ENCODE measurements at regions not wholly inside any gene's neighbourhood (a gene's known extent, or its start where the extent isn't known, plus 50 kb on each side); places are given as distances from the start of the nearest gene placed in this dataset.
"Not testable (repeated sequence)": the region's sequence is repeated elsewhere in the genome, so short reads cannot be mapped to it uniquely, and the experiment has no call there.

DNA sequence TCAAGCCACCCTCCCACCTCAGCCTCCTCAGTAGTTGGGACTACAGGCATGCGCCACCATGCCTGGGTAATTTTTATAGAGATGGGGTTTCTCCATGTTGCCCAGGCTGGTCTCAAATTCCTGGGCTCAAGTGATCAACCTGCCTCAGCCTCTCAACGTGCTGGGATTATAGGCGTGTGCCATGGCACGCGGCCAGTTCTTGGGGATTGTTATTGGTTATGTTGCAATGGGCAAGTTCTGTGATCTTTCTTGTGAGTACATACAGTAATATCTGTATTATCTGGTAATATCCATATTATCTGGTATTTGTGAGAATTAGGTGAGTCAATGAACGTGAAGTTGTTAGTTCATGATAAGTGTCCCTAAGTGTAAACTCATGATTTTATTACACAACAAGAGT lies 90.3 kb upstream of the TBL1X start:
- H3K9me3 Mint-ChIP-seq = peaks cover 0 to 4% of the 10 kb centered on the region in 2 donors
- H3K27ac Mint-ChIP-seq = no peak overlapping the region
- no peak for ATAC-seq (replicated peaks)
- peaks cover 2 to 8% of the 10 kb centered on the region in 2 donors for H3K4me1 Mint-ChIP-seq
- no peak overlapping the region for H3K4me3 Mint-ChIP-seq
- H3K27me3 Mint-ChIP-seq = peaks cover 12 to 14% of the 10 kb centered on the region in 2 donors
- no peak for DNase-seq
- no peaks in the 10 kb centered on the region for H3K36me3 Mint-ChIP-seq

DNA sequence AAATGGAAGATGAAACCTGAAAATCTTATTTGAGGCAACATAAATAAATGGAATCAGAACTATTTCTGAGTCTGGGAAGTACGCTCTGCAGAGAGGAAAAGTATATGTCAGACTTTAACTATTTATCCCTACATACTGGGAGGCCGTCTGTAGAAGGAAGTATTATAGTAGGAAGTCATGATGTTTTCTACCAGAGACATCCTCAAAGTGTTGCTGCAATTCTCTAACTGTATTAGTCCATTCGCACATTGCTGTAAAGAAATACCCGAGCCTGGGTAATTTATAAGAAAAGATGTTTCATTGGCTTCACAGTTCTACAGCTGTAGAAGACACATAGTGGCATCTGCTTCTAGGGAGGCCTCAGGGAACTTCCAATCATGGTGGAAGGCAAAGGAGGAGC lies 88.7 kb upstream of the TBL1X start:
- Mint-ChIP-seq H3K27me3 (peaks cover 14 to 15% of the 10 kb centered on the region in 2 donors), H3K36me3 (no peaks in the 10 kb centered on the region), H3K27ac (no peak overlapping the region), H3K9me3 (peaks cover 0 to 4% of the 10 kb centered on the region in 2 donors), H3K4me3 (no peak overlapping the region), H3K4me1 (no peaks in the 10 kb centered on the region)
- DNase-seq (no peak), ATAC-seq (replicated peaks) (no peak)

DNA sequence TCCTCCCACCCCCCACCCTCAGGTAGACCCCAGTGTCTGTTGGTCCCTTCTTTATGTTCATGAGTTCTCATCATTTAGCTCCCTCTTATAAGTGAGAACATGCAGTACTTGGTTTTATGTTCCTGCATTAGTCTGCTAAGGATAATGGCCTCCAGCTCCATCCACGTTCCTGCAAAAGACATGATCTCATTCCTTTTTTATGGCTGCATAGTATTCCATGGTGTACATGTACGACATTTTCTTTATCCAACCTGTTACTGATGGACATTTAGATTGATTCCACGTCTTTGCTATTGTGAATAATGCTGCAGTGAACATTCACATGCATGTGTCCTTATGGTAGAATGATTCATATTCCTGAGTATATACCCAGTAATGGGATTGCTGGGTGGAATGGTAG lies 87.6 kb upstream of the TBL1X start:
- H3K4me1 Mint-ChIP-seq; ATAC-seq (replicated peaks); H3K36me3 Mint-ChIP-seq; H3K27ac Mint-ChIP-seq; DNase-seq; H3K9me3 Mint-ChIP-seq; H3K4me3 Mint-ChIP-seq: not testable (repeated sequence)
- peaks cover 14 to 17% of the 10 kb centered on the region in 2 donors for H3K27me3 Mint-ChIP-seq

DNA sequence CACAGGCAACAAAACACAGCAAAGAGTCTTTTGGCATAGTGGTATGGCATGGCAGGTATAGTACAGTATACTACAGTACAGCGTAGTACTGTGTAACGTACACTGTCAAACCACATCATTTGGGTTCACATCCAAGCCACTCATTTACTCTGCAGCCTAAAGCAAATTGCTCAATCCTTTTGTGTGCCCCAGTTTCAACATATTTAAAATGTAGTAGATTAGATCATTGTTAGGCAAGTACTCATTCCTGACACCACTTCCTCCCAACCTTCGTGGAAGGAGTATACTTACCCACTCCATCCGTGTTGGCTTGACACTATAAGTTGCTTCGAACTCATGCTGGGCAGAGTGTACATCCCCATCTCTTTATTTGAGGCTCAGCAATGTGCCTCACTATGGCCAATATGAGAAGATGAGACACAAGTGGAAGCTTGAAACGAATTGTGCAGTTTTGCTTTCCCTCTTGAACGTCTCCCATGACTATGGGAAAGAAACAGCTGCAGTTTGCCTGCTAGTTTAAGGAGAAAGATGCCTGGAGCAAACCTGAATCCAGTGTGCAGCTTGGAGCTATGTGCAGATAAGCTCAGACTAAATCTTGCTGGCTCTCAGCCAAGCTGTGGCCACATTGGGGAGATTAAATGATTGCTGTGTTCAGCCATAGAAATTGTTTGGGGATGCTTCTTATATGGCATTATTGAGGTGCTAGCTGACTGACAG lies 85.7 kb upstream of the TBL1X start:
- no peak for DNase-seq
- H3K27ac Mint-ChIP-seq = no peak overlapping the region
- H3K4me3 Mint-ChIP-seq = no peak overlapping the region
- H3K9me3 Mint-ChIP-seq = peaks cover 0 to 4% of the 10 kb centered on the region in 2 donors
- peaks cover 9 to 12% of the 10 kb centered on the region in 2 donors for H3K27me3 Mint-ChIP-seq
- no peaks in the 10 kb centered on the region for H3K36me3 Mint-ChIP-seq
- no peak for ATAC-seq (replicated peaks)
- H3K4me1 Mint-ChIP-seq = peaks cover 0 to 4% of the 10 kb centered on the region in 2 donors

DNA sequence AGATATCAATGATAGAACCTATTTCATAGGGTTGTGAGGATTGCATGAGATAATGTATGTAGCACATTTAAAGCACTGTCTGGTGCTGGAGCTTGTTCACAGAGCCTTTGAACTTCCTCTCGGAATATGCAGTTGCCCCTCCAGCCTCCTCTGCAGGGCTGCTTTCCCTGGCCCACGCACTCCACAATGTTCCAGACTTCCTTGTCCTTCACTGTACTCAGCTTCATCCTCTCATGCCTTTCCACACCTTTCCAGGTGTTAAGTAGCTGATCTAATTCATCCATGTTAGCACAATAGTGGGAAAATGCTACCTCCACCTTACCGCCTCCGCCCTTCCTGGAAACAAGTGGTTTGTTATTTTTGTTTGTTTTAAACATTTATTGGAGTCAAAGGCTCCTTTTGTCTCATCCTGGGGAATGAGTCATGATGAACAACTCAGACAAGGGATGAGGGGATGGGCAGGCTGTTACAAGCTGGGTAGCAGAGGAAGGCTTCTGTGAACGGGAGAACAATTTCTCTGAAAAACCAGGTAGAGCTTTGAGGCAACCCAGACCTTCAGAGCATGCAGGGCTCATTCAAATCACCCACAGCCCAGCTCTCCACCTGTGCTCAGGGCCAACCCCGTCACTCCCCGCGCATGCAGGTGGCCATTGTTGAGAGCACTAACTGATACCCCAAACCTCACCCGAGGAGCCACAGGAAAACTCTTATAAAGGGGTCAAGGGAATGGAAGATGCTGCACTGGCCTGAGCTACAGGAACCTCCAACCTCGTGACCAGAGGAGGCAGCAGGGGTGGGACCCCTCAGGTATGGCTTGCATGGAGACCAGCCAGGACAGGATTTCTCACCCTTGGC lies 84.9 kb upstream of the TBL1X start:
- H3K9me3 Mint-ChIP-seq = peaks cover 0 to 4% of the 10 kb centered on the region in 2 donors
- H3K4me1 Mint-ChIP-seq = peaks cover 0 to 4% of the 10 kb centered on the region in 2 donors
- no peak overlapping the region for H3K27ac Mint-ChIP-seq
- no peak for ATAC-seq (replicated peaks)
- no peak for DNase-seq
- H3K4me3 Mint-ChIP-seq = no peak overlapping the region
- no peaks in the 10 kb centered on the region for H3K36me3 Mint-ChIP-seq
- H3K27me3 Mint-ChIP-seq = peaks cover 9 to 12% of the 10 kb centered on the region in 2 donors

DNA sequence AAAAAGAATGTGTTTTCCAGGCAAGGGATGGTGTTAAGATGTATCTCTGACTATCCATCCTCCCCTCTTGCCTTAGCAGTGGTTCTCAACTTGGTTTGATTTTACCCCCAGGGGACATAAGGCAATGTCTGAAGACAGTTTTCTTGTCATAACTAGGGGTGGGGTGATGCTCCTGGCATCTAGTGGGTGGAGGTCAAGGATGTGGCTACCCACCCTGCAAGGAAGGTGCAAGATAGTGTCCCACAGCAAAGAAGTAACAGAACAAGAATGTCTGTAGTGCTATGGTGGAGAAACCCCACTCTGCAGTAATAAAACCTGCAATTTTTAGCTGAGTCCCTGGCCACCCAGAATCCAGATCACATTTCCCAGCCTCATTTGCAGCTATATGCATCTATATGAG lies 81.2 kb upstream of the TBL1X start:
- H3K27me3 Mint-ChIP-seq = peaks cover 9 to 10% of the 10 kb centered on the region in 2 donors
- no peak overlapping the region for H3K4me3 Mint-ChIP-seq
- H3K27ac Mint-ChIP-seq = no peak overlapping the region
- no peak for DNase-seq
- peaks cover 0 to 4% of the 10 kb centered on the region in 2 donors for H3K4me1 Mint-ChIP-seq
- H3K9me3 Mint-ChIP-seq = peaks cover 0 to 2% of the 10 kb centered on the region in 2 donors
- no peak for ATAC-seq (replicated peaks)
- no peaks in the 10 kb centered on the region for H3K36me3 Mint-ChIP-seq

DNA sequence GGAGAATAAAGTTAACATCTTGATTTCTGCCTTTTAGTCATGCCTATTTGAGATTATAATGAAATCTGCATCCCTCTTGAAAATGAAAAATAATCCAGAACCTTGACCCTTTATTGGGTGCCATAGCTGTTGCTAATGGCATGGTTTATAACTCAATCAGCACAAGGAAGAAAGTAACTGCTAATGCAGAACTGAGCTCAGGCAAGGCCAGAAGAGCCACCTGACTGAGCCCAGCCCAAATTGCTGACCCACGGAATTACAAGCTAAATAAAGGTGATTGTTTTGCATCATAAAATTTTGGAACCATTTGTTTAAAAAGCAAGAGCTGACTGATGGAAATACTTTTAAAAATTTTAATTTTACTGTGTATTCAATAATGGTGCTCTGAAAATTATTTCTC lies 76.4 kb upstream of the TBL1X start:
- H3K9me3 Mint-ChIP-seq = no peaks in the 10 kb centered on the region
- no peak overlapping the region for H3K4me3 Mint-ChIP-seq
- DNase-seq = no peak
- no peak overlapping the region for H3K27ac Mint-ChIP-seq
- ATAC-seq (replicated peaks) = no peak
- H3K27me3 Mint-ChIP-seq = no peaks in the 10 kb centered on the region
- H3K4me1 Mint-ChIP-seq = no peaks in the 10 kb centered on the region
- H3K36me3 Mint-ChIP-seq = no peaks in the 10 kb centered on the region

DNA sequence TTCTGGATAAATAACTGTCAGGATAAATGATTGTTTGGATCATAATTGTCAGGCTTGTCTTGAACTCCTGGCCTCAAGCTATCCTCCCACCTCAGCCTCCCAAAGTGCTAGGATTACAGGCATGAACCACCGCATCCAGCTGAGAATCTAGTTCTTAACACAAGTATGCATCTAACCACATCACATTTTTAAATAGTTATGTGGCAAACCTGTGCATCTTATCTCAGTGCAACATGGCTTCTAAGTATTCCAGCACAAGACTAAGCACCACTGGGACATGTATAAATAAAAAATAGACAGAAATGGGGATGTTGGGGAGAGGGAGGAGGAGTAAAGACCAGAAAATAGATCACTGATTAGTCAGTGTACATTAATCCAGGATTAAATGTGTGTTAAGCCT lies 74.7 kb upstream of the TBL1X start:
- H3K36me3 Mint-ChIP-seq = no peaks in the 10 kb centered on the region
- DNase-seq = no peak
- no peaks in the 10 kb centered on the region for H3K27me3 Mint-ChIP-seq
- ATAC-seq (replicated peaks) = no peak
- no peak overlapping the region for H3K4me3 Mint-ChIP-seq
- H3K9me3 Mint-ChIP-seq = no peaks in the 10 kb centered on the region
- no peaks in the 10 kb centered on the region for H3K4me1 Mint-ChIP-seq
- no peak overlapping the region for H3K27ac Mint-ChIP-seq

DNA sequence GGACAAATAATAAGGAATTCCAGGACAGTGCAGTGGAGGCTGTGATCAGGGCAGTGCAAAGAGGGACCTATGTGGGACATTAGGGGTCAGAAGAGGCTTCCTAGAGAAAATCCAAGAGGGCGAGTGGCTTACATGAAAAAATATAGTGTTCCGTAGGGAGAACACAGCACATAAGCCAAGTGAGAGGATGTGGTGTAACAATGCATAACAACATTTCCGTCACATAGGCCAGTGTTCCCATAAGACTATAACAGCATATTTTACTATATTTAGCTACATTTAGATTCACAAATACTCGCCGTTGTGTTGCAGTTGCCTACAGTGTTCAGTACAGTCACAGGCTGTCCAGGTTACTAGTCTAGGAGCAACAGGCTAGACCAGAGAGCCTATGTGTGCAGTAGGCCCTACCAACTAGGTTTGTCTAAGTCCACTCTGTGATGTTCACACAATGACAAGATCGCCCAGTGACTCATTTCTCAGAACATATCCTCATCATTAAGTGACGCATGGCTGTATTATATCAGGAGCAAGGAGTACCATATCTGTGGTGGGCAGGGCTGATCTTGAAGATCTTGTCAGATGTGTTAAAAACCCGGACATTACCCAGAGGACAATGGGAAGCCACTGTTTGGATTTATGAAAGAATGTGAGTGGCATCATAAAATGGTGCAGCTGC lies 74.0 kb upstream of the TBL1X start:
- Mint-ChIP-seq H3K9me3 (no peaks in the 10 kb centered on the region), H3K36me3 (no peaks in the 10 kb centered on the region), H3K27me3 (no peaks in the 10 kb centered on the region), H3K27ac (no peak overlapping the region), H3K4me3 (no peak overlapping the region), H3K4me1 (no peaks in the 10 kb centered on the region)
- DNase-seq (no peak), ATAC-seq (replicated peaks) (no peak)

DNA sequence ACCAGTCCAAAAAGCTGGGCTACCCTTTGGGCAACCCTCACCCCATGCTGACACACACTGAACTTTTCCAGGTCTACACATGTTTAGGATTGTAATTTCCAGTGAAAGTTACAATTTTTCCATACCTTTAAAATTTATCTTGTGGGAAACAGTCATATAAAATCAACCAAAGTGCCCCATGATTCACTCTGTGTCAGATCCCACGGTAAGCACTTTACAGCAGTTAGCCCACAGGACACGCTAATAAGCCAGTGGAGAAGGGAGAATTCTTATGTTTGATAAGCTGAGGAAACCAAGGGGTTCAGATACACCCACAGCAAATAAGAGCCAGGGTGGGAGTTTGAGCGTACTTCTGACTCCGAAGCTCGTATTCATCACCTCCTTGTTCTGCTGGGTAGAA lies 72.4 kb upstream of the TBL1X start:
- H3K4me3 Mint-ChIP-seq = no peak overlapping the region
- ATAC-seq (replicated peaks) = no peak

DNA sequence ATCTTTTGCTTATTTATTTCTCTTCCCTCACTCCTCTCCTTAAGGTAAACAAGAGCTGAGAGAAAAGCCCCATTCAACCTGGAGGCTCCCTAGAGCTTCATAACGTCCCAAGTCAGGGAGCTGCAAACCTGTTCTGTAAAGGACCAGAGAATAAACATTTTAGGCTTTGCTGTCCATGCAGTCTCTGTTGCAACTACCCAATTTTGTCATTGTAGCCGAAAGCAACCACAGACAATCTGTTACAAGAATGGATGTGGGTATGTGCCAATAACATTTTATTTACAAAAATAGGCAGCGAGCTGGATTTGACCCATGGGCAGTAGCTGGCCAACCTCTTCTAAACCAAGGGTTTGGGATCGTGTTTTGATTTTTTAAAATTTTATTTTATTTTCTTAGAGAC lies 71.3 kb upstream of the TBL1X start:
- ATAC-seq (replicated peaks) (no peak), DNase-seq (no peak)
- Mint-ChIP-seq H3K27ac (no peak overlapping the region), H3K27me3 (no peaks in the 10 kb centered on the region), H3K36me3 (no peaks in the 10 kb centered on the region), H3K4me1 (no peaks in the 10 kb centered on the region), H3K4me3 (no peak overlapping the region), H3K9me3 (no peaks in the 10 kb centered on the region)

More for the DNA sequence above, 72.4 kb upstream of the TBL1X start:
- DNase-seq = no peak
- no peaks in the 10 kb centered on the region for H3K9me3 Mint-ChIP-seq
- no peaks in the 10 kb centered on the region for H3K36me3 Mint-ChIP-seq
- H3K4me1 Mint-ChIP-seq = no peaks in the 10 kb centered on the region
- no peaks in the 10 kb centered on the region for H3K27me3 Mint-ChIP-seq
- H3K27ac Mint-ChIP-seq = no peak overlapping the region

DNA sequence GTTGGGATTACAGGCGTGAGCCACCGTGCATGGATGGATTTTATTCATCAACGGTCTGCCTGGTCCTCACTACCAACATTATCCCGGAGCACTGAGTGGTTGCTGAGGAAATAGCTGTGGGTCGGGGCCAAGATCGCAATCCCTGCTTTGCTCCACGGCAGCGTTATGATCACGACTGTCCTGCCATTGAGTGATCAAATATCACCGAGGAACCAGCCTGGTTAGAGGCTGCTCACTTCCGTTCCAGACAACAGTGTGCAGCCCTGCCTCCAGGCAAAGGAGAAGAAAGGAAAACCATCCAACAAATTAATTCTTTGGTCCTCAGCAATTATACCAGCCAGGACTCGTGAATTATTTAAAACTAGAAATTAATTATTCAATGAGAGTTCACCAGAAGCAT lies 70.6 kb upstream of the TBL1X start:
- no peaks in the 10 kb centered on the region for H3K9me3 Mint-ChIP-seq
- ATAC-seq (replicated peaks) (no peak), DNase-seq (no peak)
- no peaks in the 10 kb centered on the region for H3K4me1 Mint-ChIP-seq
- H3K27ac Mint-ChIP-seq = no peak overlapping the region
- no peaks in the 10 kb centered on the region for H3K27me3 Mint-ChIP-seq
- no peaks in the 10 kb centered on the region for H3K36me3 Mint-ChIP-seq
- H3K4me3 Mint-ChIP-seq = no peak overlapping the region

DNA sequence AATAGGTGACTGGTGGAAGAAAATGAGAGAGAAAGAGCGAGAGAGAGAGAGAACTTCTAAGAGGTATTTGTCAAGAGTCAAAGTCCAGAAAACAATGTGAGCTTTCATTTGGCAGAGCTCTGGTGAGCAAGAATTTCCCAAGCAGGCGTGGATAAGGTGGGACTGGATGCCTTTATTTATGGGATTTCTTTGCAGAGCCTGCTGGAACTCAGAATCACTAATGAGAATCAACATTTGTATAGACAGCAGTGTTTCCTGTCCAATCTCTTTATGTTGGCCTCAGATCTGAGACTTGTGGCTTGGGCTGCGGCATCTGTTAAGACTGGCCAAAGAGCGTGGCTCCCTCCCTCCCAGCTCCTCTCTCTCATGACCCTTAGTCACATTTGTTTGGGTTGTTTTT lies 67.9 kb upstream of the TBL1X start:
- H3K27ac Mint-ChIP-seq = no peak overlapping the region
- no peaks in the 10 kb centered on the region for H3K4me1 Mint-ChIP-seq
- H3K27me3 Mint-ChIP-seq = no peaks in the 10 kb centered on the region
- DNase-seq = no peak
- H3K4me3 Mint-ChIP-seq = no peak overlapping the region
- H3K36me3 Mint-ChIP-seq = no peaks in the 10 kb centered on the region
- ATAC-seq (replicated peaks) = no peak
- no peaks in the 10 kb centered on the region for H3K9me3 Mint-ChIP-seq

DNA sequence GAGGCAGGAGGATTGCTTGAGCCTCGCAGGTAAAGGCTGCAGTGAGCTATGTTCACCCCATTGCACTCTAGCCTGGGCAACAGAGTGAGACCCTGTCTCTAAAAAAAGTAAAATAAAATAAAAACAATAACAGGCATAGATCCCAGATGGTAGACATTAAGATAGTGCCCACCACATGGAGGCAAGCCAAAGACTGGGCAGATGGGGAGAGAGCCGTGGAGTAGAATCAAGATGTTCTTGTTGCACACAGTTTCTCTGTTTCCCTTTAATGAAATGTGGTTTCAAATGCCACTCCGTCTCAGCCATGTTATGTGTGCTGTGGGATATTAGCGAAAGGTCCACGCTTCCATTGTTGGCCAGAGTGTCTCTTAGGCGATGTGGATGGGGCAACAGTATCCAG lies 63.8 kb upstream of the TBL1X start:
- H3K4me3 Mint-ChIP-seq = no peak overlapping the region
- H3K4me1 Mint-ChIP-seq = no peaks in the 10 kb centered on the region
- DNase-seq (no peak), ATAC-seq (replicated peaks) (no peak)
- H3K27ac Mint-ChIP-seq = no peak overlapping the region
- H3K27me3 Mint-ChIP-seq = no peaks in the 10 kb centered on the region
- H3K36me3 Mint-ChIP-seq = no peaks in the 10 kb centered on the region
- no peaks in the 10 kb centered on the region for H3K9me3 Mint-ChIP-seq

DNA sequence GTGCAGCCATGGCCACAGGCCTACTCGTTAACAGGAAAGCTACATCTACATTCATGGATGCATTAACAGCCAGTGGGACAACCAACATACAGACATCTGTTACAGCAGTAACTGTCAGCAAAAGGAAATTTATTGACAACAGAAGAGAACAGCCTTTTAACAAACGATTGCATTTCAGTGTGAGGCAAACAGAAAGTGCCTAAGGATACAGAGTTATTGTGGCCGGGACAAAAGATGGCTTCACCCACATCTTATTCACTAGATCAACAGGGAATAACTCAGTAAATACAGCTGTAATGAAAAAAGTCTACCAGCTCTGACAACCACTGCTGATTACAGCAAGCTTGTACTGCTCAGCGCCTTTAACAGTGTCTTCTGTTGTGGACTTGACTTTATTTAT lies 61.5 kb upstream of the TBL1X start:
- no peak overlapping the region for H3K4me3 Mint-ChIP-seq
- H3K27me3 Mint-ChIP-seq = no peaks in the 10 kb centered on the region
- no peaks in the 10 kb centered on the region for H3K9me3 Mint-ChIP-seq
- ATAC-seq (replicated peaks) = no peak
- no peaks in the 10 kb centered on the region for H3K36me3 Mint-ChIP-seq
- H3K4me1 Mint-ChIP-seq = no peaks in the 10 kb centered on the region
- DNase-seq = no peak
- H3K27ac Mint-ChIP-seq = no peak overlapping the region

Measured in stimulated activated naive B cell treated with anti-CD40 and anti-IgM and Interleukin-4, amounts not matched to agents 10 μg/mL and 1 μg/mL and 100 μg/mL, for 72 hours (primary cell).